ENCODE measurements at regions not wholly inside any gene's neighbourhood (a gene's known extent, or its start where the extent isn't known, plus 50 kb on each side); places are given as distances from the start of the nearest gene placed in this dataset.
"Not testable (repeated sequence)": the region's sequence is repeated elsewhere in the genome, so short reads cannot be mapped to it uniquely, and the experiment has no call there.

GRCh38 chr2:49861821-49862220, 707.5 kb upstream of the FSHR start:
- no peak for DNase-seq

GRCh38 chr2:49860834-49861233, 706.5 kb upstream of the FSHR start:
- DNase-seq, result no peak

GRCh38 chr2:49860170-49860569, 705.9 kb upstream of the FSHR start:
- no peak for DNase-seq

GRCh38 chr2:49858657-49859056, 704.3 kb upstream of the FSHR start:
- no peak for DNase-seq

GRCh38 chr2:49858113-49858490, 703.8 kb upstream of the FSHR start:
- no peak for DNase-seq

- no peak for DNase-seq
Measured at GRCh38 chr2:49857371-49858112, 703.2 kb upstream of the FSHR start.

GRCh38 chr2:49845671-49846070, 691.4 kb upstream of the FSHR start:
- peak; percentile 53 for DNase-seq

- DNase-seq, result no peak
Measured at GRCh38 chr2:49845021-49845420, 690.7 kb upstream of the FSHR start.

GRCh38 chr2:49844113-49844512, 689.8 kb upstream of the FSHR start:
- not testable (repeated sequence) for DNase-seq

- DNase-seq, result no peak
Measured at GRCh38 chr2:49843314-49843713, 689.0 kb upstream of the FSHR start.

GRCh38 chr2:49840428-49840975, 686.2 kb upstream of the FSHR start:
- no peak for DNase-seq

- no peak for DNase-seq
Measured at GRCh38 chr2:49839818-49840217, 685.5 kb upstream of the FSHR start.

GRCh38 chr2:49837561-49838293, 683.4 kb upstream of the FSHR start:
- DNase-seq, result peak; percentile 74

GRCh38 chr2:49836017-49836416, 681.7 kb upstream of the FSHR start:
- no peak for DNase-seq

- DNase-seq, result no peak
Measured at GRCh38 chr2:49834433-49834832, 680.1 kb upstream of the FSHR start.

- DNase-seq, result no peak
Measured at GRCh38 chr2:49832555-49832954, 678.2 kb upstream of the FSHR start.

- no peak for DNase-seq
Measured at GRCh38 chr2:49831698-49832367, 677.5 kb upstream of the FSHR start.

- no peak for DNase-seq
Measured at GRCh38 chr2:49830846-49831245, 676.5 kb upstream of the FSHR start.

GRCh38 chr2:49827366-49827765, 673.1 kb upstream of the FSHR start:
- no peak for DNase-seq

- DNase-seq, result no peak
Measured at GRCh38 chr2:49813208-49813607, 658.9 kb upstream of the FSHR start.

GRCh38 chr2:49812730-49813129, 658.4 kb upstream of the FSHR start:
- no peak for DNase-seq

GRCh38 chr2:49811502-49811901, 657.2 kb upstream of the FSHR start:
- DNase-seq, result no peak

- peak; percentile 6 for DNase-seq
Measured at GRCh38 chr2:49807689-49808088, 653.4 kb upstream of the FSHR start.

- no peak for DNase-seq
Measured at GRCh38 chr2:49804111-49804510, 649.8 kb upstream of the FSHR start.

Measured in NCI-H82 (cell line).